ENCODE measurements at regions not wholly inside any gene's neighbourhood (a gene's known extent, or its start where the extent isn't known, plus 50 kb on each side); places are given as distances from the start of the nearest gene placed in this dataset.

DNA sequence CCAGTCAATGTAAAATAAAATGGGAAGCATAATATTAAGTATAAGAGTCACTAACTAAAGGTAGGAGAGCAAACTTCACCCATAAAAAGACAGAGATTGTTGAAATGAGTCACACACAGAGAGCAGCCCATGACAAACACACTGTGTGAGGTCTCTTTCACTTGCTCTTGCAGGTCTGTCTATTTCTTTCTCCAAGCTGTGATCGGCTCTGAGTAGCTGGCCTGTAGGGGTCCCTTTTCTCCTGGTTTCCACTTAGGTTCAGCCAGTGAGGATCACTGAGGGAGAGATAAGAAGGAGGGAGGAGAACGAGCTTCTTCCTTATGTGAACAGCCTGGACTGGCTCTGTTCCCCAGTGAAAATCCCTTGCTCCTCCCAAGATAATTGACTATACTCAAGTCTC is 133.7 kb upstream of the HS3ST3A1 start:
- TF ChIP-seq, protein P1, sequence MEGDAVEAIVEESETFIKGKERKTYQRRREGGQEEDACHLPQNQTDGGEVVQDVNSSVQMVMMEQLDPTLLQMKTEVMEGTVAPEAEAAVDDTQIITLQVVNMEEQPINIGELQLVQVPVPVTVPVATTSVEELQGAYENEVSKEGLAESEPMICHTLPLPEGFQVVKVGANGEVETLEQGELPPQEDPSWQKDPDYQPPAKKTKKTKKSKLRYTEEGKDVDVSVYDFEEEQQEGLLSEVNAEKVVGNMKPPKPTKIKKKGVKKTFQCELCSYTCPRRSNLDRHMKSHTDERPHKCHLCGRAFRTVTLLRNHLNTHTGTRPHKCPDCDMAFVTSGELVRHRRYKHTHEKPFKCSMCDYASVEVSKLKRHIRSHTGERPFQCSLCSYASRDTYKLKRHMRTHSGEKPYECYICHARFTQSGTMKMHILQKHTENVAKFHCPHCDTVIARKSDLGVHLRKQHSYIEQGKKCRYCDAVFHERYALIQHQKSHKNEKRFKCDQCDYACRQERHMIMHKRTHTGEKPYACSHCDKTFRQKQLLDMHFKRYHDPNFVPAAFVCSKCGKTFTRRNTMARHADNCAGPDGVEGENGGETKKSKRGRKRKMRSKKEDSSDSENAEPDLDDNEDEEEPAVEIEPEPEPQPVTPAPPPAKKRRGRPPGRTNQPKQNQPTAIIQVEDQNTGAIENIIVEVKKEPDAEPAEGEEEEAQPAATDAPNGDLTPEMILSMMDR (IDR thresholded peaks at IDR 0.05; ENCODE audit: low read depth, low read length): no peak
- DNase-seq (ENCODE audit: low read depth in 2 of 2): peak in 1 of 2 donors; percentile 25
- no peak overlapping the region for H3K4me3 ChIP-seq (replicated peaks in 1 of 2; ENCODE audit: low read depth in 2 of 2, low read length in 2 of 2)

DNA sequence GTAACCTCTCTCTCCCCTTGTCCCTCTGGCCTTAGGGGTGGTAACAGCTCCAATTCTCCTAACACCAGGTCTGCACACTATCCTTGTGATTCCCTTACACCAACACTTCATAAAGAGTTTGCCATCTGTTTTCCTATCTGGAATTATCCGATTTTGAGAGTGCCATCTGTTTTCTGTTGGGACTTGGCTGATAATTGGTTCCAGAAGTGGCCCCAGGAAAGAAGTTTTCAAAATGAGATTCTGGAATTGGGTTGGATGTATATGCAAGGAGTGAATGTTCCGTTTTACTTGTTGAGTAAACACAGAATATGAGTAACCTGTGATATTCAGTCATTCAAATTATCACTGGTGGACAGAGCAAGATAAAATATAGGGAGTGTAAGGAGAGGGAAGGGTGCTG is 134.1 kb upstream of the HS3ST3A1 start:
- no peak overlapping the region for H3K4me3 ChIP-seq (replicated peaks in 1 of 2; ENCODE audit: low read depth in 2 of 2, low read length in 2 of 2)
- DNase-seq (ENCODE audit: low read depth in 2 of 2): no peak
- TF ChIP-seq, protein P1 (IDR thresholded peaks at IDR 0.05; ENCODE audit: low read depth, low read length): no peak

DNA sequence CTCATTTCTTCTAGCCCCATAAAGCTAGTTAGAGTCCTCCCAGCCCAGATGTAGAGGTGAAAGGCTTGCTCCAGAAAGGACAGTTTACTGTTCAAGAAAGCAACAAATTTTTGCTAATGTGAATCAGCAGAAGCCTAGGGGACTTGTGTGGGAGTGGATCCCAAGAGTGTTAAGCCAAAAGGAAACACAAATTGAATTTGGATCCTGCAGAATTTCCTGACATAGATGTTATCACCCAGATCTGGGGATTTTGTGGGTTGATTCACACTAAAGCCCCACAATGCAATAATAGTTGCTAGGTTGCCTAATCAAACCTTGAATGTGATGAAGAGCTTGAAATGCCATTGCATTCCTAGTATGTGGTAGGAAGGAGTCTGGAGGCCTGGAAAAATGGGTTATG is 135.2 kb upstream of the HS3ST3A1 start:
- peak; percentile 59 to 61 for DNase-seq (ENCODE audit: low read depth in 2 of 2)
- TF ChIP-seq, protein P1 (IDR thresholded peaks at IDR 0.05; ENCODE audit: low read depth, low read length): no peak
- H3K4me3 ChIP-seq (replicated peaks in 1 of 2; ENCODE audit: low read depth in 2 of 2, low read length in 2 of 2): no peak overlapping the region

DNA sequence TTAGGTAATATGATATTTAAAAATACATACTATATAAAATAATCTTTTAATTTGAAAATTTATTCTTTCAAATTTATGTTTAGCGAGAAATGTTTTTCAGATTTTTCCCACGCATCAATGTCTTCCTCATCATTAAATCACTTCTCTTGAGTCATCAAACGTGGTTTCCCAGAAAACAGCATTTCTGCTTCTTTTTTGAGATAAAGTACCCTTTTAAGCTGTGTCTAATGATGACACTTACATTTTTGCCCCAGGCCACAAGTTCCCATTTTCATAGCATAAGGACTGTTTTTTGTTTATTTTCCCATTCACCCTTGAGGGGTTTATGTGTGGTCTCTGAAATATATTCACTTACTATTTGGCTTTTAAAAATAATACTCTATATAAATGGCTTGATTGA is 139.0 kb upstream of the HS3ST3A1 start:
- H3K4me3 ChIP-seq (replicated peaks in 1 of 2; ENCODE audit: low read depth in 2 of 2, low read length in 2 of 2): no peak overlapping the region
- peak in 1 of 2 donors; percentile 25 for DNase-seq (ENCODE audit: low read depth in 2 of 2)
- TF ChIP-seq, protein P1 (IDR thresholded peaks at IDR 0.05; ENCODE audit: low read depth, low read length): no peak

DNA sequence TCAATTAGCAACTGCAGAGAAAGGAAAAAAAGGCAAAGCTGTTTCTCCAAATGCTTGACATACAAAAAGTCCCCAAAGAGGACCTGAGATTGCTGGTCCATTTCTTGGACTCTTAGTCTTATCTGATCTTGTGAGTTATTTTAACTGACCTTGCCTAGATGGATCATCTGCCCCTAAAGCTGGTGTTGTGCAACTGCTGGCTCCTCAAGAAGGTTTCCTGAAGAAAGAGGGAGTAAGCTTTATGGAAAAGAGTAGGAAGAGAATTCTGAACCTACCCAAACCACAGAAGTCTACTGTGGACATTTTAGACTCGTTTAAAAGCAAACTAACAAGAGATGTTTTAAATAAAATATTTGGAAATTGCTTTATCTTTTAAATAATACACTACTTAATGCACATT is 140.0 kb upstream of the HS3ST3A1 start:
- TF ChIP-seq, protein P1 (IDR thresholded peaks at IDR 0.05; ENCODE audit: low read depth, low read length): no peak
- no peak for DNase-seq (ENCODE audit: low read depth in 2 of 2)
- no peak overlapping the region for H3K4me3 ChIP-seq (replicated peaks in 1 of 2; ENCODE audit: low read depth in 2 of 2, low read length in 2 of 2)

DNA sequence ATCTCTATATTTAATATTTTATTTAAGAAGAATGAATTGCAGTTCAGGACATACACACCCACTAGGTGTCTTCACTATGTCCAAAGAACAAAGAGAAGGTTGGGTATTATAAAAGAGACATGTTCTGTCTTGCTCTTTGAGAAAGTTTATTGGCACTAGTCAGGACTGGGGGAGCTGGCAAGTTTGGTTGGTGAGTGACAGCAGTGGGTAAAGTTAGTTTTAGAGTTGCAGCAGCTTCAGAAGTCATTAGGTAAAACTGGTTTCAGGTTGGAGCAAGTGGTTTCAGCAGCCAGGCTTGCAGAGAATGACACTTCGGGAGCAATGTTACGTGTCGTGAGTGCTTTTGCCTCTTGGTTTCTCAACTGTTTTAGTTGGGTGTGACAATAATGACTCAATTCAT is 142.2 kb upstream of the HS3ST3A1 start:
- TF ChIP-seq, protein P1 (IDR thresholded peaks at IDR 0.05; ENCODE audit: low read depth, low read length): no peak
- H3K4me3 ChIP-seq (replicated peaks in 1 of 2; ENCODE audit: low read depth in 2 of 2, low read length in 2 of 2): no peak overlapping the region
- DNase-seq (ENCODE audit: low read depth in 2 of 2): no peak

DNA sequence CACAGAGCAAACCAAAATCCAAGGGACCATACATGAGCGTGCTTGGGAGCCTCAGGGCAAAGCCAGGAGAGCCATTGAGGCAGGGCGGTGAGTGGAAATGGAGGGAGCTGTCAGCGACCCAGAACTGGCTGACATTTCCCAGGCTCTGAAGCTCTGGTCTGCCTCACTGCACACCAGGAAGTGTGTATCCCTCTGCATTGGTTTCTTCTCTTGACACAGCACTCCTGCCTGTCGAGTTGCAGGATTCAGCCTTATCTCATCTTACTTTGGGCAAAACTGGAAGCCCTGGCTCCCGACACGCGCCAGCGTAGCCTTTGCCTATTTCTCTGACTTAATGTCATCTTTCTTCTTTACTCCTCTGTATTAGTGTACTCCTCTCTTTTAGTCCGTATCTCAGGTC is 144.7 kb upstream of the HS3ST3A1 start:
- no peak overlapping the region for H3K4me3 ChIP-seq (replicated peaks in 1 of 2; ENCODE audit: low read depth in 2 of 2, low read length in 2 of 2)
- TF ChIP-seq, protein P1 (IDR thresholded peaks at IDR 0.05; ENCODE audit: low read depth, low read length): no peak
- DNase-seq (ENCODE audit: low read depth in 2 of 2): no peak

Data from cardiac fibroblast (primary cell).